Stomach (tissue), 8 donors: ENCODE measurements at regions not wholly inside any gene's neighbourhood (a gene's known extent, or its start where the extent isn't known, plus 50 kb on each side); places are given as distances from the start of the nearest gene placed in this dataset.

Experiments
- DNase-seq, 2 donors: peaks; one replicate each; pipeline versions ENCODE4 v3.0.0 to v3.0.0-alpha.2; 2013 to 2019
- H3K27ac ChIP-seq, 5 donors: fragments of 200-600 bp in 4 of 5; sonication (generic) in 4 of 5; one replicate each; pipeline ENCODE4 v1.5.1; 2013 to 2019; ENCODE audit warnings: mild to moderate bottlenecking in 1 of 5, moderate library complexity in 1 of 5
- H3K27me3 ChIP-seq, 3 donors: fragments of 200-600 bp; sonication (generic); one replicate each; pipeline ENCODE4 v1.5.1; 2017 to 2019; ENCODE audit warnings: mixed run types in 1 of 3
- H3K36me3 ChIP-seq, 4 donors: fragments of 200-600 bp; sonication (generic); 1 replicate in 3 of 4; 2 replicates in 1 of 4; pipeline ENCODE4 v1.5.1; 2016 to 2019
- H3K4me1 ChIP-seq, 4 donors: fragments of 200-600 bp; sonication (generic); one replicate each; pipeline ENCODE4 v1.5.1; 2016 to 2019
- H3K4me3 ChIP-seq, 4 donors: fragments of 200-600 bp; sonication (generic) in 3 of 4; one replicate each; pipeline ENCODE4 v1.5.1; 2016 to 2019; ENCODE audit warnings: mild to moderate bottlenecking in 1 of 4
- H3K9me3 ChIP-seq, 4 donors: fragments of 200-600 bp; sonication (generic); one replicate each; pipeline ENCODE4 v1.5.1; 2016 to 2019
- CTCF ChIP-seq, 7 experiments: fragments of 450-650 bp in 4 of 7; fragments of 200-600 bp in 3 of 7; sonication (generic) in 3 of 7; IDR thresholded peaks; one replicate each; pipeline ENCODE4 v1.5.1; 2016 to 2019; ENCODE audit warnings: antibody characterized with exemption in 7 of 7, control low read depth in 2 of 7, mild to moderate bottlenecking in 1 of 7
- EP300 ChIP-seq: sonication (generic); formaldehyde crosslinking; IDR thresholded peaks from one replicate; pipeline ENCODE4 v1.6.1; 2017; ENCODE audit warnings: antibody characterized with exemption
- POLR2A ChIP-seq, 4 donors: fragments of 450-650 bp; IDR thresholded peaks; one replicate each; pipeline ENCODE4 v1.6.1; 2016; ENCODE audit warnings: antibody characterized with exemption in 4 of 4, control low read depth in 2 of 4, mild to moderate bottlenecking in 1 of 4, moderate library complexity in 1 of 4
- POLR2AphosphoS5 ChIP-seq, 3 donors: sonication (generic); formaldehyde crosslinking; IDR thresholded peaks; one replicate each; pipeline ENCODE4 v1.6.1; 2016; ENCODE audit warnings: antibody characterized with exemption in 3 of 3
- WGBS, 5 donors: extraction: QIAGEN DNeasy Blood & Tissue Kit in 3 of 5; methylation state at CpG; one replicate each; pipeline versions ENCODE4 v1.1.5 to v1.1.7; 2013 to 2018; 5-methylcytosine and 5-hydroxymethylcytosine counted together
- intact Hi-C: fragments of 100-400 bp; cut with DNase I; formaldehyde crosslinking; loops from one replicate; pipeline ENCODE4 v1.15.1; 2023; ENCODE audit warnings: low total_unique reads
- donor health status: healthy with polysubstance abuse.
- donor health status: Bipolar disorder and iron deficiency.
- donor health status: healthy.

DNA sequence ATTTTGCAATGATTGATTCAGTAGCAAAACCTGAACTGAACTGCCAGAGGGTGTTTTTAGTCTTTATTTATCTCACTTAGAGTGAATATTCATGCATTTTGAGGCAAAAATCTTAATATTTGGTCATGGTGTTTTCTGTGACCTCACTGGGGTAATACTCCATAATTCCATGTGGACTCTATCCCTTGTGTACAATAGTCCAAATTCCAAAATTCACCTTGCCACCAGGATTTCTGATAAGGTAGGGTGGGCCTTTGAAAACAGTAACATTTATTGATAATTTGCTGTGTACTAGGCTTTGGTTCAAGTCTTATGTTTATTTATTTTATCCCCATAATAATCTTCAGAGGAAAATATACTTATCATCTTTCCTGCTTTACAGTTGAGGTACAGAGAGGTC, 68.4 kb upstream of the PDE5A start:
- intact Hi-C loops = no loop called here

GRCh38 chr4:119695216-119695615, 66.6 kb upstream of the PDE5A start:
- H3K4me3 ChIP-seq = no peak overlapping the region
- no peak for DNase-seq
- H3K27ac ChIP-seq = no peak overlapping the region
- TF ChIP-seq POLR2A (IDR thresholded peaks at IDR 0.05) (no peak), EP300 (no peak), CTCF (IDR thresholded peaks at IDR 0.05) (no peak), POLR2AphosphoS5 (IDR thresholded peaks at IDR 0.05) (no peak)
- intact Hi-C loops = no loop called here
- WGBS, 5 donors = 62 to 74% (median 65%) methylated on average over 2 of the region's 2 CpGs
- no peaks in the 10 kb centered on the region for H3K27me3 ChIP-seq
- H3K9me3 ChIP-seq = no peaks in the 10 kb centered on the region
- no peaks in the 10 kb centered on the region for H3K4me1 ChIP-seq
- no peaks in the 10 kb centered on the region for H3K36me3 ChIP-seq

More for the DNA sequence above, 68.4 kb upstream of the PDE5A start:
- H3K4me1 ChIP-seq = no peaks in the 10 kb centered on the region
- no peak overlapping the region for H3K27ac ChIP-seq
- TF ChIP-seq POLR2A (IDR thresholded peaks at IDR 0.05) (no peak), CTCF (IDR thresholded peaks at IDR 0.05) (no peak), EP300 (no peak), POLR2AphosphoS5 (IDR thresholded peaks at IDR 0.05) (no peak)
- no peak overlapping the region for H3K4me3 ChIP-seq
- no peaks in the 10 kb centered on the region for H3K9me3 ChIP-seq
- H3K36me3 ChIP-seq = no peaks in the 10 kb centered on the region
- no peaks in the 10 kb centered on the region for H3K27me3 ChIP-seq
- DNase-seq = no peak

- no peak overlapping the region for H3K27ac ChIP-seq
- TF ChIP-seq CTCF (IDR thresholded peaks at IDR 0.05) = no peak
- TF ChIP-seq POLR2A (IDR thresholded peaks at IDR 0.05) = no peak
- intact Hi-C loops = no loop called here
These were observed 64.5 kb upstream of the PDE5A start for GRCh38 chr4:119693126-119693525.

GRCh38 chr4:119692001-119692400, 63.4 kb upstream of the PDE5A start:
- DNase-seq = no peak
- intact Hi-C loops = no loop called here
- H3K27me3 ChIP-seq = no peaks in the 10 kb centered on the region
- TF ChIP-seq POLR2A (IDR thresholded peaks at IDR 0.05) (no peak), EP300 (no peak), CTCF (IDR thresholded peaks at IDR 0.05) (no peak), POLR2AphosphoS5 (IDR thresholded peaks at IDR 0.05) (no peak)
- H3K27ac ChIP-seq = no peak overlapping the region
- 47 to 88% (median 74%) methylated on average over 1 of the region's 1 CpG for WGBS, 5 donors
- no peaks in the 10 kb centered on the region for H3K36me3 ChIP-seq
- no peaks in the 10 kb centered on the region for H3K4me1 ChIP-seq
- H3K4me3 ChIP-seq = no peak overlapping the region
- no peaks in the 10 kb centered on the region for H3K9me3 ChIP-seq

More at GRCh38 chr4:119693126-119693525, 64.5 kb upstream of the PDE5A start:
- no peaks in the 10 kb centered on the region for H3K9me3 ChIP-seq
- no peak overlapping the region for H3K4me3 ChIP-seq
- H3K27me3 ChIP-seq = no peaks in the 10 kb centered on the region
- H3K36me3 ChIP-seq = no peaks in the 10 kb centered on the region
- no peak for DNase-seq
- no peaks in the 10 kb centered on the region for H3K4me1 ChIP-seq

DNA sequence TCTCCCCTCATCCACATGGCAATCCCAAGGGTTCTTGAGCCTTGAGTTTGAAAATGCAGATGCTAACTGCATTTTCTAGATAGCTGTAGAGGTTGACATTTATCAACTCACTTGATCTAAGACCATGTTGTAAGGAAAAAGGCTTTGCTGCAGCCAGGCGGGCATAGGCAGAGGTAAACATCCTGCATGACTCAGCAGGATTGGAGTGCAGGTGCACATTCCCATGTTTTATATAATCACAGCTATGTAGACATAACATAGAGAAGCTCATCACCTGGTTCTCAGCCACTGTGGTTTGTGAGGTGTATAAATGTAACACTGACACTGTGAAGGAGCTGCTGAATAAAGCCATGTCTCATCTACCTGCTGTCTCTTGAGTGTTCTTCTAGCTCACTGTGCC, 62.3 kb upstream of the PDE5A start:
- DNase-seq = no peak
- Histone ChIP-seq H3K9me3 (no peaks in the 10 kb centered on the region), H3K27ac (no peak overlapping the region), H3K36me3 (no peaks in the 10 kb centered on the region), H3K4me3 (no peak overlapping the region), H3K27me3 (no peaks in the 10 kb centered on the region), H3K4me1 (no peaks in the 10 kb centered on the region)
- intact Hi-C loops = no loop called here
- TF ChIP-seq CTCF (IDR thresholded peaks at IDR 0.05) (no peak), POLR2AphosphoS5 (IDR thresholded peaks at IDR 0.05) (no peak), EP300 (no peak), POLR2A (IDR thresholded peaks at IDR 0.05) (no peak)
- 59 to 89% (median 80%) methylated on average over 1 of the region's 1 CpG for WGBS, 5 donors
